Activated B cell treated with CpG ODN at 0.5 μM for 24 hours (primary cell): ENCODE measurements at regions not wholly inside any gene's neighbourhood (a gene's known extent, or its start where the extent isn't known, plus 50 kb on each side); places are given as distances from the start of the nearest gene placed in this dataset.
"Not testable (repeated sequence)": the region's sequence is repeated elsewhere in the genome, so short reads cannot be mapped to it uniquely, and the experiment has no call there.

Experiments used
- ATAC-seq: fragments of 200-7000 bp; cut with Tn5 transposase; one replicate; pipeline ENCODE4 v1.10.0; 2021; ENCODE audit warnings: low read depth, mild to moderate bottlenecking, moderate library complexity
- CTCF ChIA-PET: fragments of 350-600 bp; sonication (Branson Sonifier 250); formaldehyde crosslinking; loops from one replicate; lab custom pipeline; 2021; ENCODE audit warnings: antibody characterized with exemption; lab: Charles Lee
- POLR2A ChIA-PET: fragments of 350-600 bp; sonication (Branson Sonifier 250); formaldehyde crosslinking; loops from one replicate; lab custom pipeline; 2021; ENCODE audit warnings: antibody characterized with exemption; lab: Charles Lee
- DNase-seq: peaks from one replicate; pipeline ENCODE4 v3.0.0; 2022
- H3K27ac Mint-ChIP-seq: one replicate; pipeline ENCODE4 v1.8.0; 2020; ENCODE audit warnings: mixed read lengths
- H3K27me3 Mint-ChIP-seq: one replicate; pipeline ENCODE4 v1.8.0; 2021; ENCODE audit warnings: mixed read lengths
- H3K36me3 Mint-ChIP-seq: one replicate; pipeline ENCODE4 v1.8.0; 2021; ENCODE audit warnings: low read depth, mixed read lengths
- H3K4me1 Mint-ChIP-seq: one replicate; pipeline ENCODE4 v1.8.0; 2021; ENCODE audit warnings: mixed read lengths
- H3K4me3 Mint-ChIP-seq: one replicate; pipeline ENCODE4 v1.8.0; 2020; ENCODE audit warnings: mild to moderate bottlenecking, mixed read lengths
- H3K9me3 Mint-ChIP-seq: one replicate; pipeline ENCODE4 v1.8.0; 2020; ENCODE audit warnings: mixed read lengths
- CTCF ChIP-seq: fragments of 200-600 bp; IDR thresholded peaks from one replicate; pipeline ENCODE4 v1.8.0; 2022; ENCODE audit warnings: antibody characterized with exemption, mild to moderate bottlenecking
- intact Hi-C: fragments of 100-400 bp; cut with micrococcal nuclease; formaldehyde crosslinking; loops from one replicate; pipeline ENCODE4 v1.15.1; 2024

- no peak for DNase-seq
- no peak for TF ChIP-seq CTCF
- no peak for ATAC-seq
- ChIA-PET POLR2A (no interaction called here), CTCF (interaction anchor here (1.3 kb wide), 1 partner anchor 530 kb away, joined by 4 read pairs; no protein-coding TSS in a partner anchor)
- H3K9me3 Mint-ChIP-seq = peaks cover 9% of the 10 kb centered on the region
- peaks cover 29% of the 10 kb centered on the region for H3K27me3 Mint-ChIP-seq
- intact Hi-C loops = no loop called here
- no peak overlapping the region for H3K4me3 Mint-ChIP-seq
- no peak overlapping the region for H3K27ac Mint-ChIP-seq
- H3K4me1 Mint-ChIP-seq = no peaks in the 10 kb centered on the region
- no peaks in the 10 kb centered on the region for H3K36me3 Mint-ChIP-seq
Observed at GRCh38 chr10:78664929-78665553, 403.7 kb upstream of the ZMIZ1 start.

GRCh38 chr10:78672918-78673317 lies 395.8 kb upstream of the ZMIZ1 start:
- TF ChIP-seq CTCF = no peak
- Mint-ChIP-seq H3K4me1 (no peaks in the 10 kb centered on the region), H3K4me3 (no peak overlapping the region), H3K27me3 (peaks cover 5% of the 10 kb centered on the region), H3K27ac (no peak overlapping the region), H3K36me3 (no peaks in the 10 kb centered on the region), H3K9me3 (no peaks in the 10 kb centered on the region)
- no peak for DNase-seq
- POLR2A ChIA-PET = no interaction called here
- no peak for ATAC-seq
- CTCF ChIA-PET = interaction anchor here (1.2 kb wide), 1 partner anchor 15 kb away, joined by 3 read pairs; no protein-coding TSS in a partner anchor
- intact Hi-C loops = no loop called here

GRCh38 chr10:78681141-78681540 lies 387.6 kb upstream of the ZMIZ1 start:
- H3K36me3 Mint-ChIP-seq, DNase-seq, H3K9me3 Mint-ChIP-seq, intact Hi-C loops, H3K4me3 Mint-ChIP-seq, H3K27ac Mint-ChIP-seq, ATAC-seq, POLR2A ChIA-PET, CTCF ChIA-PET, H3K4me1 Mint-ChIP-seq: not testable (repeated sequence)
- H3K27me3 Mint-ChIP-seq = peaks cover 14% of the 10 kb centered on the region

- H3K9me3 Mint-ChIP-seq, H3K4me1 Mint-ChIP-seq, H3K36me3 Mint-ChIP-seq, intact Hi-C loops, H3K27ac Mint-ChIP-seq, H3K4me3 Mint-ChIP-seq, CTCF ChIA-PET, ATAC-seq, DNase-seq, POLR2A ChIA-PET: not testable (repeated sequence)
- peaks cover 19% of the 10 kb centered on the region for H3K27me3 Mint-ChIP-seq
Observed at GRCh38 chr10:78681986-78682385, 386.8 kb upstream of the ZMIZ1 start.

- Mint-ChIP-seq H3K36me3 (no peaks in the 10 kb centered on the region), H3K9me3 (no peaks in the 10 kb centered on the region), H3K27me3 (peaks cover 17% of the 10 kb centered on the region), H3K4me3 (no peak overlapping the region), H3K27ac (no peak overlapping the region), H3K4me1 (no peaks in the 10 kb centered on the region)
- no peak for DNase-seq
- POLR2A ChIA-PET = no interaction called here
- ATAC-seq = no peak
- CTCF ChIA-PET = no interaction called here
- intact Hi-C loops = no loop called here
- no peak for TF ChIP-seq CTCF
Observed at GRCh38 chr10:78684947-78685346, 383.8 kb upstream of the ZMIZ1 start.

- ChIA-PET CTCF (no interaction called here), POLR2A (no interaction called here)
- Mint-ChIP-seq H3K9me3 (no peaks in the 10 kb centered on the region), H3K36me3 (no peaks in the 10 kb centered on the region), H3K4me1 (no peaks in the 10 kb centered on the region), H3K4me3 (no peak overlapping the region), H3K27me3 (peaks cover 15% of the 10 kb centered on the region), H3K27ac (no peak overlapping the region)
- intact Hi-C loops = no loop called here
- TF ChIP-seq CTCF = no peak
- ATAC-seq (no peak), DNase-seq (no peak)
Observed at GRCh38 chr10:78685466-78686103, 383.2 kb upstream of the ZMIZ1 start.
